Kasumi-1 (cell line): ENCODE measurements at regions not wholly inside any gene's neighbourhood (a gene's known extent, or its start where the extent isn't known, plus 50 kb on each side); places are given as distances from the start of the nearest gene placed in this dataset.
"Not testable (repeated sequence)": the region's sequence is repeated elsewhere in the genome, so short reads cannot be mapped to it uniquely, and the experiment has no call there.

Experiments used
- DNase-seq, 2 experiments: peaks; one replicate each; lab custom pipeline; 2025; lab: John Stamatoyannopoulos, UW

GRCh38 chr11:87463486-87464102, 425.9 kb downstream of the TMEM135 start:
- peak; percentile 50 for DNase-seq

GRCh38 chr11:87462171-87462570, 424.4 kb downstream of the TMEM135 start:
- no peak for DNase-seq

DNA sequence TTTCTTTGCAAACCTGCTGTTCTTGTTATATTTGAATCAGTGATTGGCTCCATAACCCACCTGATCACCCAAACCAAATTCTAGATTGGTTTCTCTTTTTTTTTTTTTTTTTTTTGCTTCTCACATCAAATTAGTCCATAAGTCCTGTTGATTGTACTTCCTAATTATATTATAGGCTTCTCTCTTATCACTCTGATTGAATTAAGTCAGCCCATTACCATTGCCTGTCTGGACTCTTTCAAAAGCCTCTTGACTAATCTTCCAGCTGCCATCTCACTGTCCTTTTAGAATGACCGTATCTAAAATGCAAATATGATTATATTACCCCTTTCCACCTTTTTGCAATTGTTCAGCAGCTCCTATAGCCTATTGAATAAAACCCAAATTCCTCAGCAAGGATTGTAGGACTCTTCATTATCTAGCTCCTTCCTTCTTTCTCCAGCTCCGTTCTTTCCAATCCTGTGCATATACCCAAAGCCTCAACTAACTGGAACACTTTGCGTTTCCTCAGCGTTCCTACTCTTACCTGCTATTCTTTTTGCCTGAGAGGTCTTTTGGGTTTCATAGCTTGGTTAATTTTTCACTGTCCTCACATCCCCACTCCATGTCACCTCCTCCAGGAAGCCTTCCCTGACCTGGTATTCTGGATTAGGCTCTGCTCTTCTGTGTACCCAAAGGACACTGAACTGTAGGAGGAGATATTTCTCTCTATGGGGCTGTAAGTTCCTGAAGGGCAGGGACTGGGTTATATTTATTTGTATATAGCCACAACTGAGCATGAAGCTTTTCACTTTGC, 423.3 kb downstream of the TMEM135 start:
- DNase-seq: no peak

DNA sequence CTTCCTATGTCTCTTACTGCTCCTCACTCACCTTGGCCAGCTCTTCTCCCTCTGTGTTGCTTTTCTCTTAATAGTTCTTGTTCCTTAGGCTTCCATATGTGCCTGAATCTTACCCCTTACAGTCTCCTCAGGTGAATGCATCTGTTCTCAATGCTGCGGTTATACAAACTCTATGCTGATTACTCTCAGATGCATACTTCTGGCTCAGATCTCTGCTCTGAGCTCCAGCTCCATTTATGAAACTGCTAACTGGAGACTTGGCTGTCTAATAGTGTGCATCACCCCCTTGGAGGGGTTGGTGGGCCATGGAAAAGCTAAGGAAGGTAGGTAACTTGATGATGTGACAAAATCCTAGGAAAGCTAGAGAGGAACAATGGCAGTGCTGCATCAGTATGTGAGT, 422.5 kb downstream of the TMEM135 start:
- DNase-seq: no peak

DNA sequence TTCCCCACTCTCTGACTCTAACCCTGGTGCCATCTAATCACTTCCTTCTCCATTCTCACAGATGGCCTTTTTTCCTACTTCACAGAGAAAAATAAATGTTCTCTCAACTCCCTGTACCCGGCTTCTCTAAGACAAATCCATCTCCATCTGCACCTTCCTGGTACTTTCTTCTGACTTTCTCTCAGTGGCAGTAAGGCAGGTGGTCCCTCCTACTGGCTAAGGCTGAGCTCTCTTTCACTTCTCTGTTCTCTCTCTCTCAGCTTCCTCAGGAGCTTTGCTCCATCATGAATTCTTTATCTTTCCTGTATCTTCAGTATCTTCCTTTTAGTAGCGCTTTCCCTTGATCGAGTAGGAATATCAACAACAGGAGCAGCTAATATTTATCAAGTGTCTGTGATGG, 421.6 kb downstream of the TMEM135 start:
- no peak for DNase-seq

DNA sequence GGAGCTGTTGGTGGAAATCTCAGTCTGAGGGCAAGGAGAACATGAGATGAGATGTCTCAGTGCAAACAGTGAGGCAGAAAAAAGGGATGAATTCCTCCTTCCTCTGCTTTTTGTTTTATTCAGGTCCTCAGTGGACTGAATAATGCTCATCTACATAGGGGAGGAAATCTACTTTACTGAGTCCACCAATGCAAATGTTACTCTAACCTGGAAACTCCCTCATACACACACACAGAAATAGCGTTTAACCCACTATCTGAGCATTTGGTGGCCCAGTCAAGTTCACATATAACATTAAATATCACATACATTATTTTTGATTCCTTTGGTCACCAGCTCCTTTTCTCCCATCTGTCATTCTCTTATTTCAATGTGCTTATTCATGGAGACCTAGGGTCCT, 418.8 kb downstream of the TMEM135 start:
- DNase-seq: no peak

DNA sequence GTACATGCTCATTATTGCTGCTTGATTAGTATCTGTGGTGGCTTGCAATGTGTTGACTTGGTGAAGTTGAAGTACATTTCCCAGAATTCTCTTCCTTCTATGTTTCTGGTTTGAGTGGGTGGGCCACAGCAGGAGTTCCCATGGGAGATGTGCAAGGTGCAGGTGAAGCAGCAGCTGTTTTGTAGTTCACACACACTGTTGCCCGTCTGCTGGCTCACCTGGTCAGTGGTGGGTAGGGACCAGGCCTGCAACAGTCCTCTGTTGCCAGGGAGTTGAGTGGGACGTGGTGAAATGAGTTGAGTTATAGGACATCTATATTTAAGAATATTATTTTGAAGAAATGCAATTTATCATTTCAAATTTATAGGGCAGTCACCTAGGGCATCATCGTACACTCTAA, 417.4 kb downstream of the TMEM135 start:
- DNase-seq: no peak

GRCh38 chr11:87454241-87454640, 416.5 kb downstream of the TMEM135 start:
- DNase-seq: no peak

DNA sequence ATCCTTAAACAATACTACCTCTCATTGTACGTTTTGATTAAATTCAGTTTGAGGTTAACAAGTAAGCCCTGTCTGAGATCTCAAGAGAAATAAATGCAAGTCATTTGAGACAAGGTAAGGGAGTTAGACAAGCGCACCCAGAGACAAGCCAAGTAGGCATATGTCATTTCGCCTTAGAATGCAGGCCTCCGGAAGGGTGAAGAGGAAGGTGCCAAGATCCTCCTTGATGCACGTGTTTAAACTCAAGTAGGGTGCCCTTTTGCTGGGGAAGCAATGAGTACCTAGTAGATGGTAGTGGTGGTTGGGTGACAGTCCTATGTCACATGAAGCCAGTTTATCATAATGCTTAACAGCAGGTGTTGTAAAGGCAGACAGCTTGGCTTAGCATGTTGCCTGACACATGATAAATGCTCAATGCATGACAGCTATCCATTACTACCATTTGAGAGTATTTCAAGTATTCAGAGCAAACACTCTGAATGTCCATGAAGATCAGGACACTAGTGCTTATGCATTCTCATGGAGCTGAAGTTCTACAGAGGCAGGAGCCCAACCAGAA, 415.9 kb downstream of the TMEM135 start:
- no peak for DNase-seq

DNA sequence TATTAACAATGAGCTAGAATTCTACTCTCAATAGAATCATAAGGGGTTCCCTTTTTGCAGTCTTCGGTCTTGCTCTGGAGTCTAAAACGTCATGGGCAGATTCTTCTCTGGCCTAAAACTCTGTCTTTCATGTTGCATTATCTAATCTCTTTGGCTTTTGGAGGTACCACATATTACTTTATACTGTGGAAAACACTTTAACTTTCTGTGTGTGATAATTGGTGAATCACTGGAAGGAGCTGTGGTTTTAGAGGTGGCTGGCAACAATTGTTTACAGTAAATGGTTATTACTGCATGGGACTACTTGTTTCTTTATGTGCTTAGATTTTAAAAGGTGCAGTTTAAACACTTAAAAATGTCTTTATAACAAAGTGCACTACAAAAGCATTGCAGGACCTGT, 414.3 kb downstream of the TMEM135 start:
- not testable (repeated sequence) for DNase-seq

GRCh38 chr11:87451395-87451794, 413.7 kb downstream of the TMEM135 start:
- DNase-seq: no peak

GRCh38 chr11:87447606-87448005, 409.9 kb downstream of the TMEM135 start:
- no peak for DNase-seq

DNA sequence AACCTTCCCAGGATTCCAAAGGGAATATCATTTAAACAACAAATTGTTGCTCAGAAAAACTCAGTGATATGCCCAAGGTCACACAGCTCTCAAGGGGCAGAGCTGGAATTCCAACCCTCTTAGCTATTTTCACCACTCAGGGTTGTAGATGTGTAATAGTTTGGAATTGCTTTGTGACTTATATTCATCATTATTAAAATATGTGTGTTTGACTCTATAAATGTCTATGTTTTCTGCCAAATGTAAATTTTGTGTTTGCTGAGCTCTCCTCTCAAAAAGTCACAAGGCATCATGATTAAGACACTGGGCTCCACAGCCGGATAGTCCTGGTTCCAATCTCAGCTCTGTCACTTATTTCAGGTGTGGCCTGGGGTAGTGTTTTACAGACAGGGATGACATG, 407.3 kb downstream of the TMEM135 start:
- DNase-seq: no peak

- no peak for DNase-seq
Observed at GRCh38 chr11:87443707-87444106, 406.0 kb downstream of the TMEM135 start.

- no peak for DNase-seq
Observed at GRCh38 chr11:87440076-87440770, 402.5 kb downstream of the TMEM135 start.

DNA sequence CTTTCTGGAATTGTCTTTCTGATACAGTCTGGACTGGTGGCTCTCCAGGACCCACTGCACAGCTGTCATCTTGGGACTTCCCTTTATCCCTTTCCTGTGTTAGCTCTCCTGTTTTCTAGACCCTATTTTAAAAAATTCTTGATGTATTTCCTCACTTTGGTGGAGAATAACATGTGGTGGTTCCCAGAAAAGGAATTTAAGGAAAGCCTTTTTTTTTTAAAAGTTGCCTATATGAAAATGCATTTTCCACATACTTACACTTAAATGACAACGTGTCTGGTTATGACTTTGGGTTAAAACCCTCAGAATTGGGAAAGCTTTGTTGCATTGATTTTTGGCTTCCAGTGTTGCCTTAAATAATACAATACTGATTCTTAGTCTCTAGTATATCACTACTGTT, 400.7 kb downstream of the TMEM135 start:
- no peak for DNase-seq

GRCh38 chr11:87437844-87438223, 400.1 kb downstream of the TMEM135 start:
- no peak for DNase-seq

- no peak for DNase-seq
Observed at GRCh38 chr11:87437133-87437843, 399.6 kb downstream of the TMEM135 start.

GRCh38 chr11:87432022-87432421, 394.3 kb downstream of the TMEM135 start:
- no peak for DNase-seq

DNA sequence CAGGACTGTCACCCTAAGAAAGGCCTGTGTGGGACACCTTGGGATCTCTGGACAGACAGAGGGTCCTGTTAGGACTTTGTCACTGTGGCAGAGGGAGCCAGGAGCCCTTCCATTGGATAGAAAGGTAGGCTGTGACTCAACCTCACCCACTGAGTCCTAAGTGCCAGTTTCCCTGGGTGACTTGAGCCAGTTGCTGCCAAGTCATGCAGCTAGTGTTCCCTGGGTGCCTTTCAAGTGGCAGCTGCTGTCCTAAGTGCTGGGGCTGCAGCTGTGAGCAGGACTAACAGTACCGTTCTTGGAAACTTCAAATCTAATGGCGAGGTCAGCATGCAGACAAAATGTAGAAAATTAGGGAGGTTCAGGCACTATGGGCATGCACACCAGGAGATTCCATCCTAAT, 393.7 kb downstream of the TMEM135 start:
- DNase-seq: no peak

DNA sequence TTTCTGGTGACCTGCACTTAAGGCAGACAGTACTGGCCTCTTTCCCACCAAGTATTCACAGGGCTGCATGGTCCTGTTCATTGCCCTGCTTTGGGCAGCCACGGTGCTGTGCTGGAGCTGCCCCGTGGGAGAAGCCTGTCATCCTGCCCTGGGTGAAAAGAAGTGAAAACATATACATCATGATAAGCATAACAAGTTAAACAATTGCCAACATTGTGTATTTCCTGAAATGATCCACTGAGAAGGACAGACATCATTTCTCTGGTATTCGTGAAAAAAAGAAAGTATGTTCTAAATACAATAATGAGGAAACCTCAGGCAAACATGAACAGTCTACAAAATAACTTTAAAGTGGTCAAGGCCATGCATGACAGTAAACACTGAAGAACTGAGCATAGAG, 393.1 kb downstream of the TMEM135 start:
- no peak for DNase-seq

DNA sequence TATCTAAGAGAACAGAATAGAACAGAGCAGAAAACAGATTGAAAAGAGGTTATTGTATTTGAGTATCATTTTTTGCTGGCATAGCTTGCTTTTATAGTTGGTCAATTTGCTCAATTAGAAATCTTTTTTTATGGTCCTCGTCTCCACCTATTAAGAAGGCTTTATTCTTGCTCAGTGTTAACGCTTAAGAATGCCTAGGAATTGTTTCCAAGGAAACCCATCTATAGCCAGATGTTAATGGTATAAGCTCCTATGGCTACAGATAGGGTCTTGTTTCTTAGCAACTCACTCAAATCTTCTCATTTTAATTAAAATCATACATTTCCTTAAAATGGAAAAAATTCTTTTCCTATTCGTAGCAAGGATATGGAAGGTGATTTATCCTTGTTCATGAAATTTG, 392.3 kb downstream of the TMEM135 start:
- no peak for DNase-seq
